Stimulated activated CD4-positive, alpha-beta T cell treated with anti-CD3 and anti-CD28 coated beads, Interleukin-4, amount 100 ng/mL, for 24 hours (primary cell): ENCODE measurements at regions not wholly inside any gene's neighbourhood (a gene's known extent, or its start where the extent isn't known, plus 50 kb on each side); places are given as distances from the start of the nearest gene placed in this dataset.

Source experiments
- DNase-seq: peaks from one replicate; pipeline ENCODE4 v3.0.0-alpha.2; 2020

GRCh38 chr2:34492561-34493455 is 893.7 kb upstream of the FAM98A start:
- no peak for DNase-seq

- no peak for DNase-seq
Measured at GRCh38 chr2:34486965-34487364, 887.9 kb upstream of the FAM98A start.

GRCh38 chr2:34481542-34481941 is 882.4 kb upstream of the FAM98A start:
- DNase-seq: no peak

- no peak for DNase-seq
Measured at GRCh38 chr2:34480366-34480765, 881.3 kb upstream of the FAM98A start.

GRCh38 chr2:34475156-34475555 is 876.1 kb upstream of the FAM98A start:
- DNase-seq: no peak

DNA sequence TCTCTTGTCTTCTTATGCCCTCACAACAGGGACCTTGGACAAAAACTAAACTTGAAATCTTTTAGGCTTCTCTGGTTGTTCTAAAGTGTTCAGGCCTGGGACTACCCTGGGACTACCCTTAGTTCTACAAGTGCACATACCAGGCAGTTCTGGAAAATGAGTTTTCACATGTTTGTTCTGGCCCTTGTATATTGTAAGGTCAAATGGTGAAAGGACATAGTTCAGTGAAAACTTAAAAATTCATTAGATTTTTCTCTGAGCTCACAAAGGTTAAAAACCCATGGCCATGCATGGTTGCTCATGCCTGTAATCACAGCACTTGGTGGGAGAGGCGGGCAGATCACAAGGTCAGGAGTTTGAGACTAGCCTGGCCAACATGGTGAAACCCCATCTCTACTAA is 875.5 kb upstream of the FAM98A start:
- DNase-seq: no peak

- no peak for DNase-seq
Measured at GRCh38 chr2:34447097-34447496, 848.0 kb upstream of the FAM98A start.

DNA sequence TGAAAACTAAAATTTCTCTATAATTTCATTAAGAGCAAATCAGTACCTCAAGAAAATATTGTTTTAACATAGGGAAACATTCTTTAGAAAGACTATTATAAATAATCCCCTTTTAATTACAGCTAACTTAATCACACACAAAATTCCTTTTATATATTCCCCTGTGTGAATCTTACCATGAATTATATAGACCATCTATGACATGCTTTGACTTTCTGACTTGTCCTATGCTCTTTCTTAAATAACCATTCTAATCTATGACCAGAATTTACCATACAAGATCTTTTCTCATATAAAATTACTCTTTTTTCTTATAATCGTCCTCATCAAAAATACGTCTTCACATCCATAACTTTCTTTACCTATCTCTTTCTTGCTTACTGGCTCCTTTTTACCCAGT is 824.2 kb upstream of the FAM98A start:
- DNase-seq: no peak

GRCh38 chr2:34419856-34420255 is 820.8 kb upstream of the FAM98A start:
- DNase-seq: no peak

DNA sequence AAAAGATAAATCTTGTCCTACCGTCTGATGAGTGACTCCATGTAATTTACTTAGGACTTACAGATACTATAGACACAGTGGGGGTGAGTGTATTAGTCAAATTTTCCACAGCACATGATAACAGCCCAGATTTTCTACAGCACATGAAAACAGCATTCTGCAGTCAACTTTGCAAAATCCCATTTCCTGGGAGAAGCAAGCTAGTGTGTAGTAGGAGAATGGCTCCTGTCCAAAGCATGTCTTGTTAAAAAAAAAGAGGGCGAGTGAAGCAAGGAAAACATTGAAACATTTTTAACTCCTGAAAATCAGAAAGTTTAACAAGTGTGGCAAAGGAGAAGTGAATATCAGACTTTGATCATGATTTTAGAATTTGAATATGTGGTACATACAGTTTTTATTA is 817.8 kb upstream of the FAM98A start:
- no peak for DNase-seq

DNA sequence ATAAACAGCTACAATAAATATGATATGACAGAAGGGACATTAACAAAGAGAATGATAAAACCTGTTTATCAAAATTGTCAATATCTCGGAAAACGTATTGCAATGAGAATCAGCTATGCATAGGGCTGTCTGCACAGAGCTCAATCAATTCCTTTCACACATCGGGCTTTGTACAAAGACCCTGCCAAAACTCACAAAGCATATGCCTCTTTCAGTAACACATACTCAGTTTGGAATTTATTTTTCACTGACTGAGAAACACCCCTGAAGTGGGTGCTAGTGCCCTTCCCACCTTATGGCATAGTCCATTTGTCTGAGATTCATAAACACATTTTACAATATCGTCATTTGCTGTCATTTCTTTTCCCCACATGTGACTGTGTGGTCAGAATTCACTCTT is 815.8 kb upstream of the FAM98A start:
- DNase-seq: no peak

DNA sequence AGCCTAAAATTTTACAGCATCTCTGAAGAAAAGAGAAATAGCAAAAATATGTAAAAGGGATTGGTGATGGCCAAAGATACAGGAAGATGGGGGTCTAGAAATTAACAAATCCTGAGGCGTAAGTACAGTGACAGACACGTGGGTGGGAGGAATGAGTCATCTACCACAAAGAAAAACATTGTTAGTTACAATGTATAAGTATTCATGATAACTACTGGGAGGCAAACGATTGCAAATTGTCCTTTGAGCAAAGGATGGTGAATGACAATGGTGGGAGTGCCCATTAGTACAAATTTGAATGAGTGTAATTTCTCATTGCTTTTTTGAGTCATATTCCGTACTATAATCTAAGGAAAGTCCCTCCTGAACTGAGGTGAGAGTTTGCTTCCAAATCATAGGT is 809.0 kb upstream of the FAM98A start:
- DNase-seq: no peak

- DNase-seq: no peak
Measured at GRCh38 chr2:34403512-34403911, 804.4 kb upstream of the FAM98A start.

- no peak for DNase-seq
Measured at GRCh38 chr2:34402376-34402775, 803.3 kb upstream of the FAM98A start.

GRCh38 chr2:34401186-34401585 is 802.1 kb upstream of the FAM98A start:
- no peak for DNase-seq

GRCh38 chr2:34388446-34388845 is 789.3 kb upstream of the FAM98A start:
- no peak for DNase-seq

GRCh38 chr2:34387536-34387935 is 788.4 kb upstream of the FAM98A start:
- DNase-seq: no peak

DNA sequence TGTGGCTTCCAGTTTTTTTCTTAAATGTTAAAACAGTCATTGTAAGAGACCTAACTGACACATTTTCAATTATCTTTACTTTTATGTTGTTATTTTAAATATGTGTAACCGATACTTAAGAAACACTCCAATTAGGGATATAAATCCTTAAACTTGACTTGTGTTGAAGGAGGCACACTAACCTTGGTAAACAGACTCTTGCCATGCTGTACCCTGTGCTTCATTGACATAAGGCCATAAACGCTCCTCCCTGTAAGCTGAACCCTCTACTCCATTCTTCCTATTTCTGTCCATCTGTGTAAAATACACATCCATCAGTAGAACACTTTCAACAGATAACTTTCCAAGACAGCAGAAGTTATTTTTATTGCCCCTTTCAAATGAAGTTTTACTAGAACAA is 780.5 kb upstream of the FAM98A start:
- DNase-seq: no peak

DNA sequence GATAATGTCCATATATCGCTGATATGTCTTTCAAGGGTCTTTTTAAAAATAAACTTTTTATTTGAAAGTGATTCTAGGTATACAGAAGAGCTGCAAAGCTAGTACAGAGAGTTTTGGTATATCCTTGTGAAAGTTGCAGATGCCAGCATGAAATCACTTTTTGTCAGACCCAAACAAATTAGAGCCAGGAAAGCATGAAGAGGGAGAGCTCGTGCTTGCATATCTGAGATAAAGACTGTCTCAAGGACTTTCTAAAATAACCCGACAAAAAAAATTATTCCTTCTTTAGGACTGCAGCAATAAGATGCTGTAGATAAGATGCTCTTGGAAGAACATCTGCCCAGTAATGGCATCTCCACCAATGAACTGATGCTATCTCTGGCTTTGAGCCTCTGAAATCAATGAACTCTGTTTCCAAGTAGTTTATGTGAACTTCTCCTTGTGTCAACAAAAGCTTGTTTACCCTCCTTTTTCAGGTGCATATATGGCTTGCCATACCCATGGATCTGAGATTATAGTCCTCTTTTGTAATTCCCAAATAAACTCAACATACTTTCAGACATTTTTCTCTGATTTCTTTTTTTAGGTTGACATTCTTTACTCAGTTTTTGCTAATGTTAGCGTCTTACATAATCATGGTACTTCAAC is 774.6 kb upstream of the FAM98A start:
- no peak for DNase-seq

GRCh38 chr2:34372967-34373366 is 773.9 kb upstream of the FAM98A start:
- DNase-seq: no peak

DNA sequence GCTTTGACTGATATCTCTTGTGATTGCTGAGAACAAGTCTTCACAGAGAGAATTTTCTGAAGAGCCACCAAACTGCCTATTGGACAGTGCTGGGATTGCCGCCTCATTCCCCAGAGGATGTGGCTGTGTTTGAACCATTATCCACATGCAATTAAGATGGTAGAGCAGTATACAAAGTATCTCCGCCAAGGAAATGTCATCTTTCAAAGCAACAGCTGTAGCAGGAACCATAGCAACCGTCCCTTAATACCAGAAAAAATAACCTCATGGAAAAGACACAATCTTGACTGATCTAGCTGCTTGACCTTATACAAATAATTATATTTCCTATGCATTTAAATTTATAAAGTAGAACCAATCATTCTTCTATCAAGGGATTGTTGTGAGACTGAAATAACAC is 772.6 kb upstream of the FAM98A start:
- DNase-seq: no peak

- DNase-seq: no peak
Measured at GRCh38 chr2:34368304-34368703, 769.2 kb upstream of the FAM98A start.

- no peak for DNase-seq
Measured at GRCh38 chr2:34365932-34366331, 766.8 kb upstream of the FAM98A start.

DNA sequence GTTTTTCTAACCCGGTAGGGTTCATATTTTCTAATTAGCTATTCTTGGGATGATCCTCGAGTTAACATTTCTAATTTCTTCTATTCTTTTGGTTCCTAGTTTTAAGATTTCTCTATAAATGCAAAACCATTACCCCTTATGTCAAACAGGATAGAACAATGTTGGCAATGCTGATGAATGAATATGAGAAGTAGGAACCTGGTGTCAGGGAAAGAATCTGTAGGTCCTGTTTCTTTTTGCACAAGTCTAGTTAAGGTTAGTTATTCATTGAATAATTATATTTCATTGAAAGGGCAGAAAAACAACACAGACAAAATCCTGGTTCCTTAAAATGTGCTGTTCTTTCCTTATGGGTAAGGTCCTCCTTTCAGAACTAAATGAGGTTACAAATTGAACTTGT is 766.4 kb upstream of the FAM98A start:
- DNase-seq: no peak
